ENCODE measurements at regions not wholly inside any gene's neighbourhood (a gene's known extent, or its start where the extent isn't known, plus 50 kb on each side); places are given as distances from the start of the nearest gene placed in this dataset.

GRCh38 chr2:145288650-145289496 is 769.0 kb upstream of the ZEB2 start:
- no peaks in the 10 kb centered on the region for H3K4me1 ChIP-seq (ENCODE audit: insufficient read depth, low read length)
- Mint-ChIP-seq H3K4me3 (no peak overlapping the region), H3K4me1 (peaks cover 6 to 8% of the 10 kb centered on the region in 2 experiments), H3K27ac (no peak overlapping the region), H3K36me3 (ENCODE audit: insufficient read depth in 1 of 3, low read depth in 3 of 3) (no peaks in the 10 kb centered on the region), H3K9me3 (no peaks in the 10 kb centered on the region), H3K27me3 (ENCODE audit: low read depth) (no peaks in the 10 kb centered on the region)
- H3K79me1 ChIP-seq (ENCODE audit: insufficient read depth, low read depth, low read length, poor library complexity, severe bottlenecking): no peaks in the 10 kb centered on the region
- no peak overlapping the region for H2BK12ac ChIP-seq (ENCODE audit: insufficient read length, low read depth, low read length)
- H3K79me2 ChIP-seq (ENCODE audit: insufficient read depth, low read length): no peaks in the 10 kb centered on the region
- H3K27ac ChIP-seq (ENCODE audit: insufficient read length, low read depth, low read length): no peak overlapping the region
- H3K23me2 ChIP-seq (ENCODE audit: insufficient read length, low read depth, low read length, poor library complexity, severe bottlenecking): no peaks in the 10 kb centered on the region
- no peak overlapping the region for H2AFZ ChIP-seq (ENCODE audit: low read length)
- no peak overlapping the region for H2BK20ac ChIP-seq (ENCODE audit: low read depth, low read length, poor library complexity, severe bottlenecking)
- H4K20me1 ChIP-seq (ENCODE audit: control insufficient read depth, insufficient read depth, insufficient read length): no peaks in the 10 kb centered on the region
- no peak overlapping the region for H3T11ph ChIP-seq (ENCODE audit: low read length)
- TF ChIP-seq CTCF (conservative IDR thresholded peaks at IDR 0.05): no peak
- H4K8ac ChIP-seq (replicated peaks; ENCODE audit: insufficient read length, low read depth, low read length): no peak overlapping the region
- no peaks in the 10 kb centered on the region for H3K9me3 ChIP-seq (ENCODE audit: control insufficient read depth, low read depth, low read length)
- no peak overlapping the region for H2BK120ac ChIP-seq (ENCODE audit: low read depth, low read length, poor library complexity, severe bottlenecking)
- no peak for DNase-seq
- H2AK5ac ChIP-seq (ENCODE audit: insufficient read length, low read length): no peak overlapping the region
- no peak overlapping the region for H3K14ac ChIP-seq (ENCODE audit: insufficient read depth, low read length)
- H3K27me3 ChIP-seq (ENCODE audit: insufficient read depth, low read length): no peaks in the 10 kb centered on the region
- H3K56ac ChIP-seq (ENCODE audit: insufficient read length, low read depth, low read length): no peak overlapping the region
- H3K9ac ChIP-seq (ENCODE audit: extremely low read depth, insufficient read length, low read length): no peak overlapping the region
- H3K4me2 ChIP-seq (ENCODE audit: insufficient read depth, insufficient read length, low read length): no peak overlapping the region
- no peak overlapping the region for H3K4ac ChIP-seq (ENCODE audit: low read depth, low read length)
- H4K91ac ChIP-seq (ENCODE audit: insufficient read length, low read depth, low read length): no peak overlapping the region
- no peak overlapping the region for H3K18ac ChIP-seq (ENCODE audit: insufficient read length, low read depth, low read length)
- no peak overlapping the region for H2BK15ac ChIP-seq (ENCODE audit: low read depth, low read length)
- no CpG with 5 or more reads among the region's 3 CpGs for WGBS (ENCODE audit: extremely low coverage, insufficient read length, low lambda C conversion rate)
- no peak overlapping the region for H2BK5ac ChIP-seq (ENCODE audit: insufficient read length, low read length)
- H4K5ac ChIP-seq (ENCODE audit: insufficient read length, low read depth, low read length): no peak overlapping the region
- H3K23ac ChIP-seq (ENCODE audit: insufficient read length, low read depth, low read length): no peak overlapping the region
